HepG2 (cell line): ENCODE measurements at regions not wholly inside any gene's neighbourhood (a gene's known extent, or its start where the extent isn't known, plus 50 kb on each side); places are given as distances from the start of the nearest gene placed in this dataset.

Experiments used
- ATAC-seq: fragments of 200-7000 bp; cut with Tn5 transposase; 3 replicates; pipeline ENCODE4 v1.9.1; 2020; ENCODE audit warnings: mild to moderate bottlenecking, moderate library complexity
- BruUV-seq: library from RNA; stranded (reverse); fragments of 400-500 nt; replicated peaks from 2 replicates; lab custom pipeline; 2021; lab: Mats Ljungman, UMichigan
- CTCF ChIA-PET: fragments of 300-600 bp; formaldehyde crosslinking; extraction: SDS; loops from one replicate; lab custom pipeline; 2021; ENCODE audit warnings: low total read pairs, inconsistent platforms, low intra/inter-chr PET ratio; lab: Yijun Ruan, JAX
- POLR2A ChIA-PET: fragments of 350-600 bp; sonication (Branson Sonifier 250); formaldehyde crosslinking; loops from one replicate; lab custom pipeline; 2020; ENCODE audit warnings: antibody characterized with exemption, inconsistent platforms; lab: Yijun Ruan, JAX
- DNase-seq: peaks from one replicate; pipeline ENCODE4 v3.0.0-alpha.2; 2015; ENCODE audit warnings: low spot score
- FAIRE-seq: peaks from 3 replicates; lab custom pipeline; 2011; peaks lifted over from hg19 to GRCh38; lab: Jason Lieb, UNC
- H2AFZ ChIP-seq: one replicate; pipeline ENCODE4 v1.6.1; 2011; ENCODE audit warnings: low read length, inconsistent platforms
- H3K27ac ChIP-seq: fragments of 300-600 bp; 3 replicates; pipeline ENCODE4 v1.8.0; 2011; ENCODE audit warnings: mixed run types, mild to moderate bottlenecking, mixed read lengths, low read length, inconsistent platforms; ENCODE audit not compliant: insufficient read depth; ENCODE audit errors: extremely low read length
- H3K27me3 ChIP-seq, 2 experiments: fragments of 200-600 bp in 1 of 2; 2 replicates in 1 of 2; 3 replicates in 1 of 2; pipeline versions ENCODE4 v1.6.0 to v1.8.0; 2011; ENCODE audit warnings: low read length in 2 of 2, mild to moderate bottlenecking in 2 of 2, moderate library complexity in 2 of 2, inconsistent platforms in 1 of 2; ENCODE audit not compliant: insufficient read depth in 2 of 2, control insufficient read depth in 1 of 2
- H3K36me3 ChIP-seq, 2 experiments: fragments of 200-600 bp in 1 of 2; replicated peaks in 1 of 2; 2 replicates in 1 of 2; 3 replicates in 1 of 2; pipeline versions ENCODE4 v1.5.1 to v1.8.0; 2011; ENCODE audit warnings: low read length in 2 of 2, inconsistent platforms in 1 of 2; ENCODE audit not compliant: insufficient read depth in 2 of 2, control insufficient read depth in 1 of 2
- H3K4me1 ChIP-seq: 2 replicates; pipeline ENCODE4 v1.5.1; 2012; ENCODE audit warnings: low read length, inconsistent platforms; ENCODE audit not compliant: insufficient read depth
- H3K4me2 ChIP-seq: 2 replicates; pipeline ENCODE4 v1.6.0; 2011; ENCODE audit warnings: low read depth, low read length, inconsistent platforms
- H3K4me3 ChIP-seq, 3 experiments: fragments of 200-600 bp in 1 of 3; sonication (generic), shearing (Covaris generic) in 1 of 3; replicated peaks in 1 of 3; 2 replicates each; pipeline ENCODE4 v1.5.1; 2011 to 2016; ENCODE audit warnings: low read length in 3 of 3, inconsistent platforms in 2 of 3, low read depth in 2 of 3, mild to moderate bottlenecking in 2 of 3, control low read depth in 1 of 3, mixed read lengths in 1 of 3; ENCODE audit not compliant: insufficient read depth in 1 of 3
- H3K79me2 ChIP-seq: one replicate; pipeline ENCODE4 v1.6.1; 2011; ENCODE audit warnings: low read length, inconsistent platforms; ENCODE audit not compliant: insufficient read depth
- H3K9ac ChIP-seq: 2 replicates; pipeline ENCODE4 v1.6.0; 2011; ENCODE audit warnings: mild to moderate bottlenecking, low read depth, low read length, inconsistent platforms; ENCODE audit not compliant: insufficient read depth
- H3K9me3 ChIP-seq: 2 replicates; pipeline ENCODE4 v1.5.1; 2012; ENCODE audit warnings: mild to moderate bottlenecking, low read length
- H4K20me1 ChIP-seq: 2 replicates; pipeline ENCODE4 v1.6.0; 2011; ENCODE audit warnings: inconsistent platforms, mild to moderate bottlenecking, low read length, moderate library complexity; ENCODE audit not compliant: insufficient read depth
- NCOA1 ChIP-seq: sonication (generic); formaldehyde crosslinking; IDR thresholded peaks from 2 replicates; pipeline ENCODE4 v1.9.0; 2021; ENCODE audit warnings: missing genetic modification reagents
- SOX13 ChIP-seq, 3 experiments: fragments of 450-650 bp in 1 of 3; sonication (generic) in 1 of 3; formaldehyde crosslinking in 1 of 3; IDR thresholded peaks in 2 of 3; conservative IDR thresholded peaks in 1 of 3; 2 replicates each; pipeline versions ENCODE4 v1.5.0 to v1.6.1; 2016 to 2020; ENCODE audit warnings: antibody characterized with exemption in 1 of 3, mild to moderate bottlenecking in 1 of 3, missing compliant biosample characterization in 1 of 3, missing genetic modification reagents in 1 of 3, moderate library complexity in 1 of 3
- TFE3 ChIP-seq: IDR thresholded peaks from 2 replicates; pipeline ENCODE4 v1.6.1; 2016
- U2AF2 ChIP-seq: fragments of 200-400 bp; formaldehyde crosslinking; IDR thresholded peaks from 2 replicates; pipeline ENCODE4 v1.6.1; 2017; ENCODE audit warnings: low read depth, mild to moderate bottlenecking, low read length
- ZBTB42 ChIP-seq: sonication (generic); formaldehyde crosslinking; IDR thresholded peaks from 2 replicates; pipeline ENCODE4 v1.5.0; 2020; ENCODE audit warnings: mild to moderate bottlenecking, missing genetic modification reagents
- ZNF747 ChIP-seq: sonication (generic); formaldehyde crosslinking; IDR thresholded peaks from 2 replicates; pipeline ENCODE4 v1.8.1; 2023; ENCODE audit warnings: missing genetic modification reagents, mild to moderate bottlenecking, borderline replicate concordance
- WGBS: methylation state at CpG from one replicate; pipeline ENCODE4 v1.1.6; 2017; ENCODE audit warnings: low lambda C conversion rate; 5-methylcytosine and 5-hydroxymethylcytosine counted together
- in situ Hi-C: cut with HindIII; loops from 2 replicates; pipeline ENCODE4 v1.10.0; 2017; ENCODE audit warnings: low pct_unique_long_range_greater_than_20kb; ENCODE audit not compliant: extremely low pct_ligation_motif_present
- intact Hi-C: fragments of 100-400 bp; cut with micrococcal nuclease; formaldehyde crosslinking; loops from one replicate; pipeline ENCODE4 v1.10.0; 2022; ENCODE audit not compliant: unreplicated experiment
- TF ChIP-seq, protein P1 (sequence below): sonication (generic); formaldehyde crosslinking; IDR thresholded peaks from 2 replicates; pipeline ENCODE4 v1.4.0; 2020; ENCODE audit warnings: missing genetic modification reagents, borderline replicate concordance

- TF ChIP-seq, protein P1, sequence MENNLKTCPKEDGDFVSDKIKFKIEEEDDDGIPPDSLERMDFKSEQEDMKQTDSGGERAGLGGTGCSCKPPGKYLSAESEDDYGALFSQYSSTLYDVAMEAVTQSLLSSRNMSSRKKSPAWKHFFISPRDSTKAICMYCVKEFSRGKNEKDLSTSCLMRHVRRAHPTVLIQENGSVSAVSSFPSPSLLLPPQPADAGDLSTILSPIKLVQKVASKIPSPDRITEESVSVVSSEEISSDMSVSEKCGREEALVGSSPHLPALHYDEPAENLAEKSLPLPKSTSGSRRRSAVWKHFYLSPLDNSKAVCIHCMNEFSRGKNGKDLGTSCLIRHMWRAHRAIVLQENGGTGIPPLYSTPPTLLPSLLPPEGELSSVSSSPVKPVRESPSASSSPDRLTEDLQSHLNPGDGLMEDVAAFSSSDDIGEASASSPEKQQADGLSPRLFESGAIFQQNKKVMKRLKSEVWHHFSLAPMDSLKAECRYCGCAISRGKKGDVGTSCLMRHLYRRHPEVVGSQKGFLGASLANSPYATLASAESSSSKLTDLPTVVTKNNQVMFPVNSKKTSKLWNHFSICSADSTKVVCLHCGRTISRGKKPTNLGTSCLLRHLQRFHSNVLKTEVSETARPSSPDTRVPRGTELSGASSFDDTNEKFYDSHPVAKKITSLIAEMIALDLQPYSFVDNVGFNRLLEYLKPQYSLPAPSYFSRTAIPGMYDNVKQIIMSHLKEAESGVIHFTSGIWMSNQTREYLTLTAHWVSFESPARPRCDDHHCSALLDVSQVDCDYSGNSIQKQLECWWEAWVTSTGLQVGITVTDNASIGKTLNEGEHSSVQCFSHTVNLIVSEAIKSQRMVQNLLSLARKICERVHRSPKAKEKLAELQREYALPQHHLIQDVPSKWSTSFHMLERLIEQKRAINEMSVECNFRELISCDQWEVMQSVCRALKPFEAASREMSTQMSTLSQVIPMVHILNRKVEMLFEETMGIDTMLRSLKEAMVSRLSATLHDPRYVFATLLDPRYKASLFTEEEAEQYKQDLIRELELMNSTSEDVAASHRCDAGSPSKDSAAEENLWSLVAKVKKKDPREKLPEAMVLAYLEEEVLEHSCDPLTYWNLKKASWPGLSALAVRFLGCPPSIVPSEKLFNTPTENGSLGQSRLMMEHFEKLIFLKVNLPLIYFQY, result no peak
- TF ChIP-seq TFE3 (CRISPR knock-in tag), result no peak
- no peak for TF ChIP-seq ZNF747 (CRISPR knock-in tag)
- no peak for TF ChIP-seq U2AF2
- TF ChIP-seq NCOA1 (CRISPR knock-in tag), result no peak
Observed at GRCh38 chr9:117777823-117778222, 73.6 kb downstream of the TLR4 start (continued).

- POLR2A ChIA-PET, result no interaction called here
- no peak for FAIRE-seq
Observed at GRCh38 chr9:117779760-117780159, 75.6 kb downstream of the TLR4 start.

More at GRCh38 chr9:117779760-117780159, 75.6 kb downstream of the TLR4 start:
- Histone ChIP-seq H3K4me2 (no peak overlapping the region), H3K79me2 (no peaks in the 10 kb centered on the region), H3K27me3 (no peaks in the 10 kb centered on the region), H3K9ac (no peak overlapping the region), H2AFZ (no peak overlapping the region), H4K20me1 (no peaks in the 10 kb centered on the region), H3K27ac (no peak overlapping the region), H3K36me3 (no peaks in the 10 kb centered on the region), H3K9me3 (peaks cover 15% of the 10 kb centered on the region; the same call in 1 of the 2 replicates), H3K4me1 (no peaks in the 10 kb centered on the region), H3K4me3 (no peak overlapping the region)
- intact Hi-C loops, result loop anchor here (10.0 kb wide), 1 partner anchor 135 kb away; no protein-coding TSS in a partner anchor
- BruUV-seq, result no TSS peak
- CTCF ChIA-PET, result no interaction called here
- DNase-seq (no peak), ATAC-seq (no peak)
- in situ Hi-C loops, result no loop called here
- 15% methylated on average over 3 of the region's 3 CpGs for WGBS
- TF ChIP-seq ZBTB42 (no peak), SOX13 (IDR thresholded peaks at IDR 0.05) (no peak), SOX13 (CRISPR knock-in tag; conservative IDR thresholded peaks at IDR 0.05 in 1 of 2, IDR thresholded peaks at IDR 0.05 in 1 of 2) (no peak)
